Loucy (cell line): ENCODE measurements at regions not wholly inside any gene's neighbourhood (a gene's known extent, or its start where the extent isn't known, plus 50 kb on each side); places are given as distances from the start of the nearest gene placed in this dataset.

ENCODE experiments used
- EZH2phosphoT487 ChIP-seq: fragments of 200-600 bp; IDR thresholded peaks from 2 replicates; pipeline ENCODE4 v1.6.1; 2018; ENCODE audit warnings: antibody characterized with exemption, mild to moderate bottlenecking, moderate library complexity, borderline replicate concordance
- TF ChIP-seq, protein P1 (sequence below): fragments of 200-600 bp; sonication (generic); conservative IDR thresholded peaks from 2 replicates; pipeline ENCODE4 v1.5.1; 2014; ENCODE audit warnings: mild to moderate bottlenecking, antibody characterized with exemption, low read length

DNA sequence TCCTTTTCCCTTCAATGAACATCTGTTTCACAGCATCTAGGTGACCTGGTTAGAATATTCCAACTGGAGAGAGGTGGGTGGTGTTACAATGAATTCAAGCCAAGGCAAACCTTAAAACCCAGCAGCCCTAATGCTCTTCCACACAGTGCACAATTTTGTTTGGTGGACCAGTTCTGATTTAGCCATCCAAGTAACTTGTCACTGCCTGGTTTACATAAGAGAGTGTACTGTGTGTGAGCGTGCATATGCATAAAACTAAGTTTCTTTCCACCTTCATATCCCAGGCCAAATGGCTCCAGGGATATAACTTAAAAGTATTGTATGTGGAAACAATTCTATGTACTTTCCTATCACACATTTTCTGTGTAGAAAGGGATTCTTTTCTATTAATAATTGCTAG is 200.4 kb upstream of the FAR2 start:
- TF ChIP-seq, protein P1, sequence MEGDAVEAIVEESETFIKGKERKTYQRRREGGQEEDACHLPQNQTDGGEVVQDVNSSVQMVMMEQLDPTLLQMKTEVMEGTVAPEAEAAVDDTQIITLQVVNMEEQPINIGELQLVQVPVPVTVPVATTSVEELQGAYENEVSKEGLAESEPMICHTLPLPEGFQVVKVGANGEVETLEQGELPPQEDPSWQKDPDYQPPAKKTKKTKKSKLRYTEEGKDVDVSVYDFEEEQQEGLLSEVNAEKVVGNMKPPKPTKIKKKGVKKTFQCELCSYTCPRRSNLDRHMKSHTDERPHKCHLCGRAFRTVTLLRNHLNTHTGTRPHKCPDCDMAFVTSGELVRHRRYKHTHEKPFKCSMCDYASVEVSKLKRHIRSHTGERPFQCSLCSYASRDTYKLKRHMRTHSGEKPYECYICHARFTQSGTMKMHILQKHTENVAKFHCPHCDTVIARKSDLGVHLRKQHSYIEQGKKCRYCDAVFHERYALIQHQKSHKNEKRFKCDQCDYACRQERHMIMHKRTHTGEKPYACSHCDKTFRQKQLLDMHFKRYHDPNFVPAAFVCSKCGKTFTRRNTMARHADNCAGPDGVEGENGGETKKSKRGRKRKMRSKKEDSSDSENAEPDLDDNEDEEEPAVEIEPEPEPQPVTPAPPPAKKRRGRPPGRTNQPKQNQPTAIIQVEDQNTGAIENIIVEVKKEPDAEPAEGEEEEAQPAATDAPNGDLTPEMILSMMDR: no peak
- no peak for TF ChIP-seq EZH2phosphoT487
